GM23248 (cell line): ENCODE measurements at regions not wholly inside any gene's neighbourhood (a gene's known extent, or its start where the extent isn't known, plus 50 kb on each side); places are given as distances from the start of the nearest gene placed in this dataset.

Experiments used
- EZH2 ChIP-seq: fragments of 200-600 bp; sonication (generic); IDR thresholded peaks from 2 replicates; pipeline ENCODE4 v1.6.1; 2018; ENCODE audit warnings: antibody characterized with exemption, mild to moderate bottlenecking; ENCODE audit not compliant: insufficient read depth, poor library complexity, severe bottlenecking
- EZH2phosphoT487 ChIP-seq: fragments of 200-600 bp; sonication (generic); IDR thresholded peaks from 2 replicates; pipeline ENCODE4 v1.6.1; 2018; ENCODE audit warnings: antibody characterized with exemption, moderate library complexity, mild to moderate bottlenecking, low read depth; ENCODE audit not compliant: insufficient read depth

- no peak for TF ChIP-seq EZH2phosphoT487
- no peak for TF ChIP-seq EZH2
Observed at GRCh38 chr20:51216850-51217249, 193.9 kb upstream of the KCNG1 start.
